ENCODE measurements at regions not wholly inside any gene's neighbourhood (a gene's known extent, or its start where the extent isn't known, plus 50 kb on each side); places are given as distances from the start of the nearest gene placed in this dataset.

GRCh38 chr7:54827734-54828133 is 68.7 kb upstream of the SEC61G start:
- H3K27ac ChIP-seq, result no peak overlapping the region
- no peak overlapping the region for H3K4me3 ChIP-seq
- H3K27me3 ChIP-seq, result no peaks in the 10 kb centered on the region
- no peaks in the 10 kb centered on the region for H3K9me3 ChIP-seq
- TF ChIP-seq POLR2AphosphoS5 (IDR thresholded peaks at IDR 0.05) (no peak), POLR2A (IDR thresholded peaks at IDR 0.05) (no peak), CTCF (IDR thresholded peaks at IDR 0.05) (no peak)
- H3K4me1 ChIP-seq, result no peaks in the 10 kb centered on the region
- H3K36me3 ChIP-seq, result no peaks in the 10 kb centered on the region
- no peak for DNase-seq (ENCODE audit: low spot score in 2 of 2)
- intact Hi-C loops (cut with DNase I; ENCODE audit: low total_unique reads), result no loop called here

GRCh38 chr7:54831046-54831643 is 72.1 kb upstream of the SEC61G start:
- Histone ChIP-seq H3K36me3 (no peaks in the 10 kb centered on the region), H3K9me3 (no peaks in the 10 kb centered on the region), H3K4me1 (no peaks in the 10 kb centered on the region), H3K4me3 (no peak overlapping the region), H3K27ac (no peak overlapping the region), H3K27me3 (no peaks in the 10 kb centered on the region)
- no peak for DNase-seq (ENCODE audit: low spot score in 2 of 2)
- intact Hi-C loops (cut with DNase I; ENCODE audit: low total_unique reads), result no loop called here
- TF ChIP-seq POLR2AphosphoS5 (IDR thresholded peaks at IDR 0.05), result no peak
- no peak for TF ChIP-seq POLR2A (IDR thresholded peaks at IDR 0.05)
- TF ChIP-seq CTCF (IDR thresholded peaks at IDR 0.05), result no peak

- H3K4me3 ChIP-seq, result no peak overlapping the region
- H3K27me3 ChIP-seq, result no peaks in the 10 kb centered on the region
- no peak for DNase-seq (ENCODE audit: low spot score in 2 of 2)
- no peak overlapping the region for H3K27ac ChIP-seq
- no peaks in the 10 kb centered on the region for H3K9me3 ChIP-seq
- H3K36me3 ChIP-seq, result no peaks in the 10 kb centered on the region
- no peak for TF ChIP-seq POLR2AphosphoS5 (IDR thresholded peaks at IDR 0.05)
- no peak for TF ChIP-seq CTCF (IDR thresholded peaks at IDR 0.05)
- no peak for TF ChIP-seq POLR2A (IDR thresholded peaks at IDR 0.05)
- no peaks in the 10 kb centered on the region for H3K4me1 ChIP-seq
- intact Hi-C loops (cut with DNase I; ENCODE audit: low total_unique reads), result no loop called here
Observed at GRCh38 chr7:54831644-54832095, 72.7 kb upstream of the SEC61G start.

GRCh38 chr7:54833001-54833467 is 74.0 kb upstream of the SEC61G start:
- H3K27ac ChIP-seq, result no peak overlapping the region
- DNase-seq (ENCODE audit: low spot score in 2 of 2), result no peak
- H3K36me3 ChIP-seq, result no peaks in the 10 kb centered on the region
- no peak overlapping the region for H3K4me3 ChIP-seq
- no peaks in the 10 kb centered on the region for H3K4me1 ChIP-seq
- intact Hi-C loops (cut with DNase I; ENCODE audit: low total_unique reads), result no loop called here
- no peaks in the 10 kb centered on the region for H3K27me3 ChIP-seq
- TF ChIP-seq POLR2AphosphoS5 (IDR thresholded peaks at IDR 0.05), result no peak
- TF ChIP-seq POLR2A (IDR thresholded peaks at IDR 0.05), result no peak
- no peak for TF ChIP-seq CTCF (IDR thresholded peaks at IDR 0.05)
- H3K9me3 ChIP-seq, result no peaks in the 10 kb centered on the region

GRCh38 chr7:54837168-54837567 is 78.2 kb upstream of the SEC61G start:
- Histone ChIP-seq H3K27me3 (no peaks in the 10 kb centered on the region), H3K36me3 (no peaks in the 10 kb centered on the region), H3K9me3 (no peaks in the 10 kb centered on the region), H3K4me1 (no peaks in the 10 kb centered on the region), H3K4me3 (no peak overlapping the region), H3K27ac (peak overlapping the region; percentile 71 to 88)
- intact Hi-C loops (cut with DNase I; ENCODE audit: low total_unique reads), result no loop called here
- TF ChIP-seq POLR2A (IDR thresholded peaks at IDR 0.05) (no peak), POLR2AphosphoS5 (IDR thresholded peaks at IDR 0.05) (peak in 1 of 3 donors; percentile 53), CTCF (IDR thresholded peaks at IDR 0.05) (no peak)
- no peak for DNase-seq (ENCODE audit: low spot score in 2 of 2)
